HFFc6 (cell line): ENCODE measurements at regions not wholly inside any gene's neighbourhood (a gene's known extent, or its start where the extent isn't known, plus 50 kb on each side); places are given as distances from the start of the nearest gene placed in this dataset.

Source experiments
- DNase-seq: peaks from one replicate; pipeline ENCODE4 v3.0.0-alpha.2; 2018
- H3K27ac Mint-ChIP-seq: 2 replicates; pipeline ENCODE4 v1.8.0; 2020; ENCODE audit warnings: mild to moderate bottlenecking, mixed read lengths
- H3K27me3 Mint-ChIP-seq: 2 replicates; pipeline ENCODE4 v1.8.0; 2021; ENCODE audit warnings: mild to moderate bottlenecking, moderate library complexity, mixed read lengths; ENCODE audit not compliant: insufficient read depth
- H3K36me3 Mint-ChIP-seq: 2 replicates; pipeline ENCODE4 v1.8.0; 2021; ENCODE audit warnings: low read depth, mixed read lengths
- H3K4me1 Mint-ChIP-seq: 2 replicates; pipeline ENCODE4 v1.8.0; 2020; ENCODE audit warnings: low read depth, mixed read lengths
- H3K4me3 Mint-ChIP-seq: 2 replicates; pipeline ENCODE4 v1.8.0; 2020; ENCODE audit warnings: mild to moderate bottlenecking, moderate library complexity, mixed read lengths
- H3K9me3 Mint-ChIP-seq: 2 replicates; pipeline ENCODE4 v1.8.0; 2020; ENCODE audit warnings: mild to moderate bottlenecking, mixed read lengths
- CTCF ChIP-seq: fragments of 200-600 bp; sonication (generic); IDR thresholded peaks from 2 replicates; pipeline ENCODE4 v1.5.0; 2021; ENCODE audit warnings: antibody characterized with exemption, mild to moderate bottlenecking

GRCh38 chr5:145050181-145050580 lies 785.0 kb downstream of the PRELID2 start:
- Mint-ChIP-seq H3K27me3 (no peaks in the 10 kb centered on the region), H3K9me3 (no peaks in the 10 kb centered on the region), H3K27ac (no peak overlapping the region), H3K36me3 (no peaks in the 10 kb centered on the region), H3K4me1 (peaks cover 5% of the 10 kb centered on the region; the same call in 1 of the 2 replicates), H3K4me3 (no peak overlapping the region)
- TF ChIP-seq CTCF = no peak
- DNase-seq = no peak

- Mint-ChIP-seq H3K27ac (no peak overlapping the region), H3K36me3 (no peaks in the 10 kb centered on the region), H3K4me1 (peaks cover 5% of the 10 kb centered on the region; the same call in 1 of the 2 replicates), H3K27me3 (no peaks in the 10 kb centered on the region), H3K4me3 (no peak overlapping the region), H3K9me3 (peaks cover 7% of the 10 kb centered on the region; the same call in 1 of the 2 replicates)
- TF ChIP-seq CTCF = no peak
- DNase-seq = no peak
These were observed 790.2 kb downstream of the PRELID2 start for GRCh38 chr5:145044970-145045369.

- H3K9me3 Mint-ChIP-seq = no peaks in the 10 kb centered on the region
- H3K27me3 Mint-ChIP-seq = no peaks in the 10 kb centered on the region; the same call in 1 of the 2 replicates
- no peak overlapping the region for H3K4me3 Mint-ChIP-seq
These were observed 806.5 kb downstream of the PRELID2 start for GRCh38 chr5:145028626-145029025.

GRCh38 chr5:145027286-145027685 lies 807.9 kb downstream of the PRELID2 start:
- TF ChIP-seq CTCF = no peak
- H3K36me3 Mint-ChIP-seq = peaks cover 5% of the 10 kb centered on the region; the same call in 1 of the 2 replicates

More at GRCh38 chr5:145028626-145029025, 806.5 kb downstream of the PRELID2 start:
- Mint-ChIP-seq H3K27ac (no peak overlapping the region), H3K4me1 (peaks cover 22% of the 10 kb centered on the region), H3K36me3 (peaks cover 5% of the 10 kb centered on the region; the same call in 1 of the 2 replicates)
- no peak for TF ChIP-seq CTCF
- no peak for DNase-seq

GRCh38 chr5:145025775-145026174 lies 809.4 kb downstream of the PRELID2 start:
- TF ChIP-seq CTCF = no peak
- no peak overlapping the region for H3K4me3 Mint-ChIP-seq
- peaks cover 10% of the 10 kb centered on the region for H3K4me1 Mint-ChIP-seq
- H3K27me3 Mint-ChIP-seq = no peaks in the 10 kb centered on the region; the same call in 1 of the 2 replicates
- no peaks in the 10 kb centered on the region for H3K36me3 Mint-ChIP-seq
- DNase-seq = no peak
- no peak overlapping the region for H3K27ac Mint-ChIP-seq
- H3K9me3 Mint-ChIP-seq = no peaks in the 10 kb centered on the region

More at GRCh38 chr5:145027286-145027685, 807.9 kb downstream of the PRELID2 start:
- DNase-seq = no peak
- no peak overlapping the region for H3K4me3 Mint-ChIP-seq
- H3K9me3 Mint-ChIP-seq = no peaks in the 10 kb centered on the region
- peaks cover 18% of the 10 kb centered on the region for H3K4me1 Mint-ChIP-seq
- no peak overlapping the region for H3K27ac Mint-ChIP-seq
- H3K27me3 Mint-ChIP-seq = no peaks in the 10 kb centered on the region; the same call in 1 of the 2 replicates

- TF ChIP-seq CTCF = no peak
- no peak overlapping the region for H3K4me3 Mint-ChIP-seq
- H3K4me1 Mint-ChIP-seq = no peaks in the 10 kb centered on the region
- no peak overlapping the region for H3K27ac Mint-ChIP-seq
- DNase-seq = no peak
- H3K27me3 Mint-ChIP-seq = no peaks in the 10 kb centered on the region
- H3K9me3 Mint-ChIP-seq = no peaks in the 10 kb centered on the region
- H3K36me3 Mint-ChIP-seq = no peaks in the 10 kb centered on the region
These were observed 820.0 kb downstream of the PRELID2 start for GRCh38 chr5:145015146-145015545.
